Ovary (tissue), 3 donors: ENCODE measurements at regions not wholly inside any gene's neighbourhood (a gene's known extent, or its start where the extent isn't known, plus 50 kb on each side); places are given as distances from the start of the nearest gene placed in this dataset.

ENCODE experiments used
- CTCF ChIP-seq, 3 donors: fragments of 450-650 bp in 2 of 3; fragments of 200-600 bp in 1 of 3; IDR thresholded peaks; one replicate each; pipeline versions ENCODE4 v1.5.1 to v1.8.0; 2016 to 2022; ENCODE audit warnings: antibody characterized with exemption in 3 of 3, mild to moderate bottlenecking in 1 of 3
- POLR2A ChIP-seq: fragments of 450-650 bp; IDR thresholded peaks from one replicate; pipeline ENCODE4 v1.6.1; 2017; ENCODE audit warnings: antibody characterized with exemption, mild to moderate bottlenecking, moderate library complexity
- donor health status: DM: no; HTN: no; CAD: no.

GRCh38 chr18:78563110-78563509 lies 416.5 kb upstream of the SALL3 start:
- TF ChIP-seq CTCF (IDR thresholded peaks at IDR 0.05): no peak
- no peak for TF ChIP-seq POLR2A
